ENCODE measurements at regions not wholly inside any gene's neighbourhood (a gene's known extent, or its start where the extent isn't known, plus 50 kb on each side); places are given as distances from the start of the nearest gene placed in this dataset.

DNA sequence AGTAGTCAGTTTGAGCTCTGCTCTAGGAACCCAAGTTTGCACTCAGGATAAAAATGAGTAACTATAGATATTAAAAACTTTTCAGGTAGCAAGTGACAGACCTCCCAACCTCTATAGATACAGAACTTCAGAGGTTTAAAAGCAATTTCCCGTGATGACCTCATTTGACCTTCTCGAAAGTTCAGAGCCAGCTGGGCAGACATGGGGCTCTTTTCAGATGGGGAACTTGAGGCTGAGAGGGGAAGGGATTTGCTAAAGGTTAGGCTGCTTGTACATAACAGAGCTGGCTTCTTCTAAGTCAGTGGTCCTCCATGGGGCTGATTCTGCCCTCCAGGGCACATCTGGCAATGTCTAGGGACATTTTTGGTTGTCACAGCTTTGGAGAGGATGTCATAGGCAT, 58.8 kb upstream of the ZNF831 start:
- TF ChIP-seq, protein P1, sequence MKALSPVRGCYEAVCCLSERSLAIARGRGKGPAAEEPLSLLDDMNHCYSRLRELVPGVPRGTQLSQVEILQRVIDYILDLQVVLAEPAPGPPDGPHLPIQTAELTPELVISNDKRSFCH (CRISPR knock-in tag; IDR thresholded peaks at IDR 0.05): no peak
- TF ChIP-seq, protein P1 (tag; IDR thresholded peaks at IDR 0.05): no peak
- TF ChIP-seq ASH1L (IDR thresholded peaks at IDR 0.05; ENCODE audit: borderline replicate concordance, low read depth, partially characterized antibody): no peak
- TF ChIP-seq EP300 (IDR thresholded peaks at IDR 0.05; ENCODE audit: low read length): no peak
- TF ChIP-seq, protein P2, sequence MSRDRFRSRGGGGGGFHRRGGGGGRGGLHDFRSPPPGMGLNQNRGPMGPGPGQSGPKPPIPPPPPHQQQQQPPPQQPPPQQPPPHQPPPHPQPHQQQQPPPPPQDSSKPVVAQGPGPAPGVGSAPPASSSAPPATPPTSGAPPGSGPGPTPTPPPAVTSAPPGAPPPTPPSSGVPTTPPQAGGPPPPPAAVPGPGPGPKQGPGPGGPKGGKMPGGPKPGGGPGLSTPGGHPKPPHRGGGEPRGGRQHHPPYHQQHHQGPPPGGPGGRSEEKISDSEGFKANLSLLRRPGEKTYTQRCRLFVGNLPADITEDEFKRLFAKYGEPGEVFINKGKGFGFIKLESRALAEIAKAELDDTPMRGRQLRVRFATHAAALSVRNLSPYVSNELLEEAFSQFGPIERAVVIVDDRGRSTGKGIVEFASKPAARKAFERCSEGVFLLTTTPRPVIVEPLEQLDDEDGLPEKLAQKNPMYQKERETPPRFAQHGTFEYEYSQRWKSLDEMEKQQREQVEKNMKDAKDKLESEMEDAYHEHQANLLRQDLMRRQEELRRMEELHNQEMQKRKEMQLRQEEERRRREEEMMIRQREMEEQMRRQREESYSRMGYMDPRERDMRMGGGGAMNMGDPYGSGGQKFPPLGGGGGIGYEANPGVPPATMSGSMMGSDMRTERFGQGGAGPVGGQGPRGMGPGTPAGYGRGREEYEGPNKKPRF (IDR thresholded peaks at IDR 0.05; ENCODE audit: low read depth, low read length): no peak
- TF ChIP-seq POLR2A (conservative IDR thresholded peaks at IDR 0.05): no peak
- no peak for TF ChIP-seq FOXK2 (conservative IDR thresholded peaks at IDR 0.05 in 1 of 2, IDR thresholded peaks at IDR 0.05 in 1 of 2; ENCODE audit: low read depth in 2 of 2)
- TF ChIP-seq, protein P3, sequence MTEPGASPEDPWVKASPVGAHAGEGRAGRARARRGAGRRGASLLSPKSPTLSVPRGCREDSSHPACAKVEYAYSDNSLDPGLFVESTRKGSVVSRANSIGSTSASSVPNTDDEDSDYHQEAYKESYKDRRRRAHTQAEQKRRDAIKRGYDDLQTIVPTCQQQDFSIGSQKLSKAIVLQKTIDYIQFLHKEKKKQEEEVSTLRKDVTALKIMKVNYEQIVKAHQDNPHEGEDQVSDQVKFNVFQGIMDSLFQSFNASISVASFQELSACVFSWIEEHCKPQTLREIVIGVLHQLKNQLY (CRISPR knock-in tag; conservative IDR thresholded peaks at IDR 0.05): no peak
- no peak for TF ChIP-seq CBX5 (IDR thresholded peaks at IDR 0.05; ENCODE audit: borderline replicate concordance, low read depth)
- no peak for TF ChIP-seq XRCC3 (IDR thresholded peaks at IDR 0.05)
- TF ChIP-seq, protein P4, sequence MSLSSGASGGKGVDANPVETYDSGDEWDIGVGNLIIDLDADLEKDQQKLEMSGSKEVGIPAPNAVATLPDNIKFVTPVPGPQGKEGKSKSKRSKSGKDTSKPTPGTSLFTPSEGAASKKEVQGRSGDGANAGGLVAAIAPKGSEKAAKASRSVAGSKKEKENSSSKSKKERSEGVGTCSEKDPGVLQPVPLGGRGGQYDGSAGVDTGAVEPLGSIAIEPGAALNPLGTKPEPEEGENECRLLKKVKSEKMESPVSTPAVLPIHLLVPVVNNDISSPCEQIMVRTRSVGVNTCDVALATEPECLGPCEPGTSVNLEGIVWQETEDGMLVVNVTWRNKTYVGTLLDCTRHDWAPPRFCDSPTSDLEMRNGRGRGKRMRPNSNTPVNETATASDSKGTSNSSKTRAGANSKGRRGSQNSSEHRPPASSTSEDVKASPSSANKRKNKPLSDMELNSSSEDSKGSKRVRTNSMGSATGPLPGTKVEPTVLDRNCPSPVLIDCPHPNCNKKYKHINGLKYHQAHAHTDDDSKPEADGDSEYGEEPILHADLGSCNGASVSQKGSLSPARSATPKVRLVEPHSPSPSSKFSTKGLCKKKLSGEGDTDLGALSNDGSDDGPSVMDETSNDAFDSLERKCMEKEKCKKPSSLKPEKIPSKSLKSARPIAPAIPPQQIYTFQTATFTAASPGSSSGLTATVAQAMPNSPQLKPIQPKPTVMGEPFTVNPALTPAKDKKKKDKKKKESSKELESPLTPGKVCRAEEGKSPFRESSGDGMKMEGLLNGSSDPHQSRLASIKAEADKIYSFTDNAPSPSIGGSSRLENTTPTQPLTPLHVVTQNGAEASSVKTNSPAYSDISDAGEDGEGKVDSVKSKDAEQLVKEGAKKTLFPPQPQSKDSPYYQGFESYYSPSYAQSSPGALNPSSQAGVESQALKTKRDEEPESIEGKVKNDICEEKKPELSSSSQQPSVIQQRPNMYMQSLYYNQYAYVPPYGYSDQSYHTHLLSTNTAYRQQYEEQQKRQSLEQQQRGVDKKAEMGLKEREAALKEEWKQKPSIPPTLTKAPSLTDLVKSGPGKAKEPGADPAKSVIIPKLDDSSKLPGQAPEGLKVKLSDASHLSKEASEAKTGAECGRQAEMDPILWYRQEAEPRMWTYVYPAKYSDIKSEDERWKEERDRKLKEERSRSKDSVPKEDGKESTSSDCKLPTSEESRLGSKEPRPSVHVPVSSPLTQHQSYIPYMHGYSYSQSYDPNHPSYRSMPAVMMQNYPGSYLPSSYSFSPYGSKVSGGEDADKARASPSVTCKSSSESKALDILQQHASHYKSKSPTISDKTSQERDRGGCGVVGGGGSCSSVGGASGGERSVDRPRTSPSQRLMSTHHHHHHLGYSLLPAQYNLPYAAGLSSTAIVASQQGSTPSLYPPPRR (CRISPR knock-in tag; IDR thresholded peaks at IDR 0.05; ENCODE audit: borderline replicate concordance): no peak
- TF ChIP-seq, protein P5, sequence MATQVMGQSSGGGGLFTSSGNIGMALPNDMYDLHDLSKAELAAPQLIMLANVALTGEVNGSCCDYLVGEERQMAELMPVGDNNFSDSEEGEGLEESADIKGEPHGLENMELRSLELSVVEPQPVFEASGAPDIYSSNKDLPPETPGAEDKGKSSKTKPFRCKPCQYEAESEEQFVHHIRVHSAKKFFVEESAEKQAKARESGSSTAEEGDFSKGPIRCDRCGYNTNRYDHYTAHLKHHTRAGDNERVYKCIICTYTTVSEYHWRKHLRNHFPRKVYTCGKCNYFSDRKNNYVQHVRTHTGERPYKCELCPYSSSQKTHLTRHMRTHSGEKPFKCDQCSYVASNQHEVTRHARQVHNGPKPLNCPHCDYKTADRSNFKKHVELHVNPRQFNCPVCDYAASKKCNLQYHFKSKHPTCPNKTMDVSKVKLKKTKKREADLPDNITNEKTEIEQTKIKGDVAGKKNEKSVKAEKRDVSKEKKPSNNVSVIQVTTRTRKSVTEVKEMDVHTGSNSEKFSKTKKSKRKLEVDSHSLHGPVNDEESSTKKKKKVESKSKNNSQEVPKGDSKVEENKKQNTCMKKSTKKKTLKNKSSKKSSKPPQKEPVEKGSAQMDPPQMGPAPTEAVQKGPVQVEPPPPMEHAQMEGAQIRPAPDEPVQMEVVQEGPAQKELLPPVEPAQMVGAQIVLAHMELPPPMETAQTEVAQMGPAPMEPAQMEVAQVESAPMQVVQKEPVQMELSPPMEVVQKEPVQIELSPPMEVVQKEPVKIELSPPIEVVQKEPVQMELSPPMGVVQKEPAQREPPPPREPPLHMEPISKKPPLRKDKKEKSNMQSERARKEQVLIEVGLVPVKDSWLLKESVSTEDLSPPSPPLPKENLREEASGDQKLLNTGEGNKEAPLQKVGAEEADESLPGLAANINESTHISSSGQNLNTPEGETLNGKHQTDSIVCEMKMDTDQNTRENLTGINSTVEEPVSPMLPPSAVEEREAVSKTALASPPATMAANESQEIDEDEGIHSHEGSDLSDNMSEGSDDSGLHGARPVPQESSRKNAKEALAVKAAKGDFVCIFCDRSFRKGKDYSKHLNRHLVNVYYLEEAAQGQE (IDR thresholded peaks at IDR 0.05; ENCODE audit: borderline replicate concordance): no peak
- TF ChIP-seq, protein P5 (CRISPR knock-in tag; IDR thresholded peaks at IDR 0.05; ENCODE audit: low read depth): no peak
- no peak for TF ChIP-seq SRF (CRISPR knock-in tag; IDR thresholded peaks at IDR 0.05)
